GM18505 (cell line): ENCODE measurements at regions not wholly inside any gene's neighbourhood (a gene's known extent, or its start where the extent isn't known, plus 50 kb on each side); places are given as distances from the start of the nearest gene placed in this dataset.
"Not testable (repeated sequence)": the region's sequence is repeated elsewhere in the genome, so short reads cannot be mapped to it uniquely, and the experiment has no call there.

Source experiments
- ATAC-seq: cut with Tn5 transposase; IDR thresholded peaks from one replicate; pipeline ENCODE4 v1.9.1; 2021; ENCODE audit not compliant: unreplicated experiment
- POLR2A ChIP-seq: IDR thresholded peaks from 4 replicates; pipeline ENCODE4 v1.6.1; 2011; ENCODE audit warnings: borderline replicate concordance; ENCODE audit not compliant: insufficient read depth, insufficient read length; ENCODE audit errors: extremely low read depth

DNA sequence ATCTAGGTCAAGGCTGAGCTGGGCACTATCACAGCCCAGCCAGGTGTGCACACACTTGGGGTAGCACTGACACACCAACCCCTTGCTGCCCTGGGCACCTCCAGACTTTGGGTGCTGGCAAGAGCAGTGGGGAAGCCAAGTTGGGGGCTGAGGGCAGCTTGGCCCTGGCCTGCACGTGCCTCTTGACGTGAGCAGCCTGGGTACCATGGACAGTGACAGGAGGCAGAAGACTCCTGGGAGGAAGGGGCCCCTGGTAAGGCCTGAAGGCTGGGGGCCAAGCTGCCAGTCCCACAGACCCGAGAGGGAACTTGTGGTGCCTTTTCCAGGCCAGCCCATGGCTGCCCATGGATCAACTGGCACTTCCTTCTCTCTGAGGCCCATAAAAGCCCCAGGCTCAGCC is 124.1 kb upstream of the SFSWAP start:
- no peak for ATAC-seq
- TF ChIP-seq POLR2A: no peak

DNA sequence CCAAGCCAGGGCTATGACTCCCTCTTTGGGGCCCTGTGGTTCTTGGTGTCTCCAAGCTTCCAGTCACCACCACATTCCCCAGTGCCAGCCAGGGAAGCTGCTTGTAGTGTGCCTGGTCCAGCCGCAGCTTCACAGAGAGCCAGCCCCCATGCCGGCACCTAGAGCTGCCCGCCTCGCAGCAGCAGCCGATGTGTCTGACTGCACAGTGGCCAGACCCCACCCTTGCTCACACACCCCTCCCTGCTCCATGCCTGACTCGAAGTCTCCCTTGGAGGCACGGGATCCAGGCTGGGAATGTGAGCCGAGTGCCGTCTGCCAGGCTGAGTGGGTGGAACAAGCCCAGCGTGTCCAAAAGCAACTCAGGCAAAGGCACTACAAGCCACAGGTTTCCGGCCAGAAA is 123.3 kb upstream of the SFSWAP start:
- no peak for ATAC-seq
- no peak for TF ChIP-seq POLR2A

DNA sequence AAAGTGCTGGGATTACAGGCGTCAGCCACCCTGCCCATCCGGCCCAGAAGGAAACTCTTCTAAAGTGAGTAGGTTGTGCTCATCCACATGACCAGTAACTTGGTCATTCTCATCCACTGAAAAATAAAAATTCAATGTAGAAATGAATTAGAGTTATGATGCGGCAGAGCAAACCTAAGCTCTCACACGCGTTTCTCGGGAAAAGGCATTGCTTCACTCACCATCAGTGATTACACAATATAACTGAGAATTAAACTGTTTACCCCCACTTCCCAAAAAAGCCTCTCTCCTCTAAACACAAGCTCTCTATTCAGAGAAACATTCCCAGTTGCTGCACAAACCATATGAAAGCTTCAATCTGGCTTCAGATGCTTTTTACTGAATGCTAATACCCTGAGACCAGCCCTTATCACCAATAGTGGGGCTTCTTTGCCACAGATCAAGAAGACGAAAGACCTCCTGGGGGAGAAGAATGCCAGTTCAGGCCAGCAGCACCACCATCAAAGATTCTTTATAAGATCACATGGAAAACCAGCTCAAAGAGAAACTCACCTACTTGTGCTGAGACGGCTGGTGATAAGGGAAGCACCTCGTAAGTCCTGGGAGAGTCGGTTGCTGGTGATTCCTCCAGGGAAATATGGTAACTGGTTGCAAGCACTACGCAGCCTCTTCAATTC is 121.5 kb upstream of the SFSWAP start:
- ATAC-seq: no peak
- TF ChIP-seq POLR2A: no peak

DNA sequence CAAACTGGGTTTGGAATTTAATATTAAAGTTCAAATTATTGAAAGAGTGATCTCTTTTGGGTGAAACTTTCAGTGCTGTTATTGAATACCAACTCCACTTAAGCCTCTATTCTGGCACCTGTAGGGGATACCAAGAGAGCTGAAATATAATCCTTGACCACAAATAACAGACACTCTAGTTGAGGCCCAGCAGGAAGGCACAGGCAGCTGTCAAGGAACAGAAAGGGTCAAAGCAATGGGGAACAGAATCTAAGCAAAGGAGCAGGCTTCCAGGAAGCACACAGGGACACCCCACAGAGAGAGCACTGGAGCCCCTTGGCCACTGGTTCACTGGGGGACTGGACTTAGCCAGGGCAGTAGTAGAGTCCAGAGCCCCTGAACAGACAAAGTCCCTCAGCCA is 120.9 kb upstream of the SFSWAP start:
- ATAC-seq: no peak

DNA sequence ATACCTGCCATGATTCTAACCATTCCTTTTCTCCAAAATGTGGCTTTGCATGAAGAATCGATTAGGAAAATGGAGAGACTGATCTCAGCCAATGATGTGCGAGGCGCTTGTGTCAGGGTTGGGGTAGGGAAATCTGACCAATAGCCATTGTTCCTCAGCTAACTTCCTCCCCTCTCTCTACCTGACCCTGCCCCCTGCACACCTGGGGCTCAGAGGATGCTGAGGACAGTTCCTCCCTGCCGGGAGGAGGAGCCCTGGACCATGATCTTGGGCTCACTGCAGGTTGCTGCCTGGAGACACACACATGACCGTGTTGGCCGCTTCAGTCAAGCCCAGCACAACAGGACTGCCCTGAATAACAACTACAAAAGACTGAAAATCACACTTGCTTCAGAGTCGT is 119.8 kb upstream of the SFSWAP start:
- no peak for TF ChIP-seq POLR2A
- no peak for ATAC-seq

More for the DNA sequence above, 120.9 kb upstream of the SFSWAP start:
- TF ChIP-seq POLR2A: no peak

DNA sequence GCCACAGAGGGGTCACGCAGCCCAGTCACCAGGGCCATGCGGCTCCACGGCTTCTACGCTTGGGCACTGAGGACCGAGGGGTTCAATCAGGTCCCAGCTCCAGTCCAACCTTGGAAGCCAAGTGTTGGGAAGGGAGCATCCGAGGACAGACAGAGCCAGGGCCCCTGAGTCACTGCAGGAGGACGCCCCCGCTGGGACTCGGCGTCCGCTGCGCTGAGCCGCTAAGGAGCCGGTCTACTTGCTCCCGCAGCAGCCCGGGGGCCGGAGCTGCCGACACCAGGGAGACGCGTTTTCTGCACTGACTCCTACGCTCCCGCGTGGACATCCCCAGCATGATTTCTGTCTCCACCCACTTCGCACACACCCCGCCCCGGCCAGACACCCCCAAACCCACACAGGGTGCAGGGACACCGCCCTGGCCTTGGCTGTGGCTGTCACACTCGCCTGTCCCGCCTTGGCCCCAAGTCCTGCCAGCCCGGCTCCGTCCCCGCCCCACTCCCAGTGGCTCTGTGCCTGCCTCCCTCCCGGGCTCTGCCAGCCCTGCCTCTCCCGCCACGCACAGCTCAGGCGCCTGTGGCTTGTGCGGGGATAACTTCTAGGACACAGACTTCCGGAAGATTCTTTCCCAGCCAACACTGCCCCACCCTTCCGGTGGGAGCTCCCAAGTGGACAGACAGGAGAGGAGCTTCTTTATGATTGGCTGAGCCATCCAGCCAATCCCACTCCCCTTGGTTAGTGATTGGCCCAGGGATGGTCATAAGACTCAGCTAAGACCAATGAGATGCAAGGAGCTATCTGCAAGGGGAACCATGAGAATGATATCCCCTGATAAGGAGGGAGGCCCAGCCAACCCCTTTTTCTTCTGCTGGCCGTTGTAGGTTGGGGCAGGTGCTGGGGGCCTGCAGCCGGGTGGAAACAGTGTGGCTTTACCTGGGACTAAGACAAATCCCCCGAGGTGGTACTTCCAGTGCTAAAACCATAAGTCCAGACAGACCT is 118.9 kb upstream of the SFSWAP start:
- TF ChIP-seq POLR2A: no peak
- ATAC-seq: no peak

DNA sequence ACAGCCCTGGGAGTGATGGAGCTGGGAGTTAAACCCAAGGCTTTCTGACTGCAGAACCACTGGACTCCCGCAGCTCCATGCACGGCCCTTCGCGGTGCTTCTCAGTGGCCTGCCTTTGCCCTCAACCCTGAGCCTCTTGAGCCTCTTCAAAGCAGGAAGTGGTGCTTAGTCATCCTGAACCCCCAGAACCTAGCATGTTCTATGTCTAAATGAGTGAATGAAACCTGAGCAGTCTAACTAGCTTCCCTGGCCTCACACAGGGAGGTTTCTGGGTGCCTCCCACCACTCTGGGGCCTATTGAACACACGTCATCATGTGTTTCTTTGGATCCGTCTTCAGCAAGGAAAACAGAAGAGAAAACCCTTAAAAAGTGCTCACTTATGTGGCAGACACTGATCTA is 117.9 kb upstream of the SFSWAP start:
- peak; percentile 92 for ATAC-seq

DNA sequence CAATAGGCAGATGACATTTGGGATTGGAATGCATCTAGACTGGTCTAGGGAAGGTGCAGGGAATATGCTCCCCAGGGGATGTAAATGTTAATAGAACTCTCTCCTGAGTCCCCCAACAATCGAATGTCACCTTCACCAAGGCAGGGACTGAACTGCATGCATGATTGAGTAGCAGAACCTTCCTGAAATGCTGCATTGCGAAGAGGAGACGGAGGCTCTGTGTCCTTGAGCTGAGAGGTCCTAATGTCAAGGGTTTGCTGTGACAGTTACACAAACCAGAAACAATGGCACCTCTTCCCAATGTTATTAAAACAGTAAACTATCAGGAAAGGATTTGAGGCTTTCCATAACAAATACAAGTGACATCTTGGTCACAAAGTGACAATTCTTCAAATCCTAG is 117.5 kb upstream of the SFSWAP start:
- no peak for ATAC-seq
- TF ChIP-seq POLR2A: no peak

More for the DNA sequence above, 117.9 kb upstream of the SFSWAP start:
- no peak for TF ChIP-seq POLR2A

DNA sequence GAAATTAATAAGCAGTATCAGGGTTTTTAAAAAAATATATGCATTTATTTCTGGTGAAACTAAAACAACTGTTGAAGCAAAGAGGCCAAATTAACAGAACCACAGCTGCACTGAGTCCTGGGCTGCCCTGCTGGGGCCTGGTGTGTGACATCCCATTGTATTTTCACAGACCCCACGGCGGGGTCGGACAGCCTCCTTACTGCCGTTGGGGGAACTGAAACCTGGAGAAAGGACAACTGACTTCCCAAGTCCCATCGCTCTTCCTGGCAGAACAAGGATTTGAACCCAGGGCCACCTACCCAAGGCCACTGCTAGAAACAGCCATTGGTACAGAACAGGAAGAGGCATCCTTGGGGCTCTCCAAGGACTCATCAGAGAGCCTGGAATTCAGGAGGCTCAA is 114.8 kb upstream of the SFSWAP start:
- no peak for TF ChIP-seq POLR2A
- ATAC-seq: no peak

DNA sequence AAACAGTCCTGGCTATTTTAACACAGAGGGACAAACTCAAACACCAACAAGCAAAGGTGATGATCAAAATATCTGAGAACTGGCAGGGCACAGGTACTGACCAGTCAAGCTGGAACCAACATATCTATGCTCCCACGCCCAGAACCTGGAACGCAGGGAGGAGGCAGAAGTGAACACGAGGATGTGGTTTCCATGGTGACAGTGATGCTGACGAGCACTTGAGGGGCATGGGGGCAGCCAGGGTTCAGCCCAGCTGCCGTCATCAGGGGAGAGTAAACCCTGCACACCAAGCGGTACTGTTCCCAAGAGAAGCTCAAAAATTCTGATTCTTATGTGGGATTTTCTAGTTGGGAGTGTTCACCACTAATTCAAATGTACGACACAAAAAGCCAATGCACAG is 113.6 kb upstream of the SFSWAP start:
- no peak for TF ChIP-seq POLR2A
- no peak for ATAC-seq

DNA sequence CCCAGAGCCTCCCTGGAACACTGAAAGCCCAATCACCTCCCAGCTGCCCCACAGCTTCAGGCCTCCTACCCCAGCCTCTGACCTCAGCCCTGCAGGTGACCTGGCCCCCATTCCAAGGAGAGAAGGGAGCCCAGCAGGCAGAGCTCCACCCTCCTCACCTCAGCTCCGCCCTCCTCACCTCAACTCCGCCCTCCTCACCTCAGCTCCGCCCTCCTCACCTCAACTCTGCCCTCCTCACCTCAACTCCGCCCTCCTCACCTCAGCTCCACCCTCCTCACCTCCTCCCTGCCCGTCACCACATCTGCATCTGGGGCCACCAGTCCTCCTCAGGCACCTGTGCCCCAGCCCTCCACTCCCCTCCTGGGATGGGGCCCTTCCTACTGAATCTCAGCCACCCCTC is 112.2 kb upstream of the SFSWAP start:
- no peak for TF ChIP-seq POLR2A
- ATAC-seq: no peak

DNA sequence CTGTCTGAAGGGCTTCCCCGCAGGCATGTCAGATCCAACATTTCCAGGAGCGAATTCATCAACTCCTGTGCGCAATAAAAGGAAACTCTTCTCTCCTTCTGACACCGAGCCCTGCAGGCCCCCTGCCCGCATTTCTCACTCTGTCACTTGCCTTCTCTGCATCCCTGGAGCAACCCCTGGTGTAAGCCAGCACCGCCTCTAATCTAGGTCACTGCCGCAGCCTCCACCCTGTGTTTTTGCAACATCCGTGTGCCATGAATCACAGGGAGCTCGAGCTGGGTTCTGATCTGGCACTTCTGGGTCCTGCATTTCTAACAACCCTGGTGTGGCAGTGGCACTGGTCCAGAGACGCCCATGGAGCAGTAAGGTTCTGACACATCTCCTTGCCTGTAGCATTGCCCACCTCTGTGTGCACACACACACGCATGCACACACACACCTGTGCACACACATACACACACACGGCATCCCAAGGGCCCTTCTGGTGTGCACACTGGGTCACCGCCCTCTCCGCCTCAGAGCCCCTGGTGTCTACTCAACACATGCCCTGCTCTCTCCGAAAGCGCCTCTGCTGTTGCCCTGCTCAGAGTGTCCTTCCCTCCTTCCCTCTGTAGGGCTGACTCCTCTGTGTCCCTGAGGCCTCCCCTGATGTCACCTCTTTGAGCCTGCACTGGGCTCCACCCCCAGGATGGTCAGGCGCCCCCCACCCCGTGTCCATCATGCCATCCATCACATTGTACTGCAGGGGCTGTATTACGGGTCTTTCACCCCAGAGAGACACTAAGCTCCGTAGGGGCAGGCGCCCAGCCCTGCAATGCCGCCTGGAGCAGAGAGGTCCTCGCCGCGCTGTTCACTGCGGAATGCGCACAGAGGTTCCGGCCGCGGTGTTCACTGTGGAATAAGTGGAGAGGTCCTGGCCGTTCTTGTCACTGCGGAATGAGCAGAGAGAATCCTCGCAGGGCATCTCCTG is 111.4 kb upstream of the SFSWAP start:
- TF ChIP-seq POLR2A: no peak
- ATAC-seq: no peak

DNA sequence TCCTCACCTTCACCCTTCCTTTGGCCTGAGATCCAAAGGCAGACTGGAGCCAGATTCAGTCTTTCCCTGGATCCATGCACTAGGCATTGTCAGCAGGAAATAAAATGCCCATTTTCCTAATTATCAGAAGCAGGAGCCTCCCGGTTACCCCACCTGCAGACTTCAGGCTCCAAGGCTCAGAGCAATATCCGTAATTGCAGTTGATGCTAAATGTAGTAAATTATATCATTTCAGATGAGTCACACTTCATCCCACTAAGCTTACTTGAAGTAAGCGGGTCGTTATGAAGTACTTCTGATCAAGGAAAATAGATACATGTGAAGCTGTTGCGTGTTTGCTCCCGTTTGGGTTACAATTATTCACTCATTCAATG is 110.7 kb upstream of the SFSWAP start:
- no peak for ATAC-seq
- no peak for TF ChIP-seq POLR2A

DNA sequence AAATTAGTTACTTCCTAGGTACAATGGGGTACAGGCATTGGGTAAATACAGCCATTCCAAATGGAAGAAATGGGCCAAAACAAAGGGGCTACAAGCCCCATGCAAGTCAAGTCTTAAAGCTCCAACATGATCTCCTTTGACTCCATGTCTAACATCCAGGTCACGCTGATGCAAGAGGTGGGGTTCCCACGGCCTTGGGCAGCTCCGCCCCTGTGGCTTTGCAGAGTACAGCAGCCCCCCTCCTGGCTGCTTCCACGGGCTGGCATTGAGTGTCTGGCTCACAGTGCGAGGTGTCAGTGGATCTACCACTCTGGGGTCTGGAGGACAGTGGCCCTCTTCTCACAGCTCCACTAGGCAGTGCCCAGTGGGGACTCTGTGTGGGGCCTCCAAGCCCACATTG is 109.4 kb upstream of the SFSWAP start:
- ATAC-seq: not testable (repeated sequence)
